ENCODE measurements at regions not wholly inside any gene's neighbourhood (a gene's known extent, or its start where the extent isn't known, plus 50 kb on each side); places are given as distances from the start of the nearest gene placed in this dataset.
"Not testable (repeated sequence)": the region's sequence is repeated elsewhere in the genome, so short reads cannot be mapped to it uniquely, and the experiment has no call there.

- no peak for DNase-seq
Measured at GRCh38 chr5:147084702-147085101, 150.1 kb upstream of the STK32A start.

DNA sequence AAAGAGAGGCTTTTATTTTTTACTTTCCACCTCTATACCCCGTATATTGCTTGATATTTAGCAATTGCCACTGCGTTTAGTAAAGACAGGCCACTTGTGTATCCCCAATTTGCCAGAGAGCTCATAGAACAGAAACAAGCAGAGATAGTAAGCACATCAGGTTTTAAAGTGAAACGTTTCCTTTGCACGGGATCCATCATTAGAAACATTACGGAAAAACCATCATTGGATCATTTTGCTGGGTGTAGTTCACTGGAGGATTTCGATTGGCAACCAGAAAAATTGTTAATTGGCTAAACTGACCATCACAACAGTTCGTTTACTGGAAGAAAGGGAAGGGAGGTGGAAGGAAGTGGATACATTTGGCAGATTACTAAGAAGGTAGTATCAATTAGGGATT lies 149.4 kb upstream of the STK32A start:
- DNase-seq, result no peak

GRCh38 chr5:147092044-147092443 lies 142.8 kb upstream of the STK32A start:
- DNase-seq, result no peak

GRCh38 chr5:147093138-147093537 lies 141.7 kb upstream of the STK32A start:
- DNase-seq, result no peak

- no peak for DNase-seq
Measured at GRCh38 chr5:147095740-147096139, 139.1 kb upstream of the STK32A start.

DNA sequence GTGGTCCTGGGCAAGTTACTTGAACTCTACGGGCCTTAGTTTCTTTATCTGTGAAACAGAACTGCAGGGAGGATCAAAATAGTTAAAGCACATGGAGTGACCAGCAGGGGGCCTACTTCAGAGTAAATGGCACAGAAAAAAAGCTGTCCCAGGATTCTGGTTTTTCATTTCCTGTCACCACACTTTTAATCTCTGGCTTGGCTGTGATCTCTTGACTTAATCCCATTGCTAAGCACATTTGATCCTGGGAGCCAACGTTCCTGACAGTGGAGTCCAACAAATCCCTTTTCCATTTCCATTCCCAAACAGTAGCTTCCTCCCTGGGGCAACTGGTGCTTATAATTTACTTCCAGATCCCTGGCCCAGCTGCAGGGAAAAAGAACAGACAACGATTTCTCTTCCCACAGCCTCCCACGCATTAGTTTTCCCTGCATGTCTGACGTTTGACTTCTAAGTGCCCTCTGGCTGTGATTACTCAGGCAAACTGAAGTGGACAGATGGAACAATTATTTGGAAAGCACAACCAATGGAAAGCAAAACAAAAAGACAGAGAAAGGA lies 136.5 kb upstream of the STK32A start:
- no peak for DNase-seq

DNA sequence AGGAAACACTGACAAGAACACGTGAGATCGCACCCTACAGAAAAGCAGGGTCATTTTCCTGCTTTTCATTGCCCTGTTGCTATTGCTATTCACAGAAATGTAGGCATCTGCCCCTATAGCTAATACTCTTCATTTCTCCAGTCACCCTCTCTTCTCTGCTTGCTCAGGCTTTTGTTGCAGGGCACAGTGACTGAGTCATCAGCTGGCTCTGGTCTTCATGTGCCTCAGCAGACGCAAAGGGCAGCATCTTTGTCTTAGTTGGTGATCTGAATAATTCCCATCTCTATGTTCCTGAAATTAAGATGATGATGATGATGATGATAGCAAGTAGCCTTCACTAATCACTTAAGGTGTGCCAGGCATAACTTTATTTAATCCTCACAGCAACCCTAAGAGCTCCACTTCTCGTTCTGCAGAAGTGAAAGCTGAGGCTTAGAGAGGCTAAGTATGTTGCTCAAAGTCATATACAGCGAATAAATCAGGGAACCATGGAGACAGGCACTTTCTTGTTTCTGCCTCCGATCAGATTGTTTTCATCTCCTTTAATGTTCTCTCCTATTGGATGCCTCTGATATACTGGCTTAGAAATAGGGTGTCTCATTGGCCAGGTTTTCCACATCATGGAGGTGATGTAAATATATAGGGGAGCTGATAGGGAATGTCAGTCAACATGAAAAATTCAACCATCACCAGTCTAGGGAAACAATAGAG lies 133.0 kb upstream of the STK32A start:
- DNase-seq, result no peak

GRCh38 chr5:147112899-147113298 lies 121.9 kb upstream of the STK32A start:
- DNase-seq, result no peak

DNA sequence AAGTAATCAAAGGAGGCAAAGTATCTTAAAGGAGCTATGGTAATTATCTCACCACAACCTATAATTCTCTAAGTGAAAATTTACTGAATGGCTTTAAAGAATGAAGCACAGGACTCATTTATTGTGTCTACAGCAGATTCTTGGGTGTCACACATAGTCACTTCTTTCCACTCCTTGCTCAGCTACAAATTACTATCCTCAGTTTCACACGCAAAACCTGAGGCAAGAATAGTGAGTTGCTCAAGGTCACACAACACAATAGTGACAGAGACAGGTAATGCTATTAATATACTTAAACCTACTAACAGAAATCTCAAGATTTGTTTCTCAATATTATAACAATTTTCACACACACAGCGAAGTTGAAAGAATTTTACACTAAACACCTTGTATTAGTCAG lies 120.9 kb upstream of the STK32A start:
- no peak for DNase-seq

GRCh38 chr5:147139759-147140158 lies 95.1 kb upstream of the STK32A start:
- DNase-seq, result not testable (repeated sequence)

DNA sequence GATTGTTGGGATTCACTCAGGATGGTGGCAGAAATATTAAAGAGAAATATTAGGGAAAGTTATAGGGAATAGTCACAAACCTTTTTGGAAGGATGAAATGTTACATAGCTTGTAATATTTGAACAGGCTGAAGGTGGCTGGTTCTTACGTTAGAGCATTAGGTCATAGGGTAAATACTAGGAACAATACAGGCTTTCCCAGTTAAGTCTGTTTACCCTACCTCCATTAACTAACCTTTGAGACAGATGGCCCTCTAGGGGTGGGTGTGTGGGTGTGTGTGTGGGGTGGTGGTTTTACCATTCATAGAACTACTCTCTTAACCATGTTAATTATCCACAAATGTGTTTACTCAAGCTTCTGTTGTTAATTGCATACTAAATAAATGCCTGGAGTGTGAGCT lies 94.3 kb upstream of the STK32A start:
- no peak for DNase-seq

- not testable (repeated sequence) for DNase-seq
Measured at GRCh38 chr5:147141580-147141979, 93.2 kb upstream of the STK32A start.

- no peak for DNase-seq
Measured at GRCh38 chr5:147143215-147143614, 91.6 kb upstream of the STK32A start.

DNA sequence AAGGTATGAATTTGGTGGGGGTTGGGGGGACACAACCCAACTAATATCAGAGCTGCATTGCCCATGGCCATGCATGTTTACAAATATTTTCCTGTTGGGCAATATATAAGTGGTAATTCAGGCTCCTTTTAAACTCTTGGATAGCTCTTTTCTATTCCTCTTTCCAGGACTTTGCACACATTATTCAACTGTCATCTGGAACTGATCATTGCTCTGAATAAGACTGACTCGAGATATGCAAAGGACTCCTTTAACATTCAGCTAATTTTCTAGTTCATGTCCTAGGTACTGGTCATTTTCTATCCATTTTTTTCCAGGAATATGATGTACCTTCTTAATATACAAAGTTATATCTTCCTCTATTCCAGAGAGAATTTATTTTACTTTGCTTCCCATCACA lies 89.5 kb upstream of the STK32A start:
- no peak for DNase-seq

GRCh38 chr5:147148715-147149114 lies 86.1 kb upstream of the STK32A start:
- DNase-seq, result no peak

DNA sequence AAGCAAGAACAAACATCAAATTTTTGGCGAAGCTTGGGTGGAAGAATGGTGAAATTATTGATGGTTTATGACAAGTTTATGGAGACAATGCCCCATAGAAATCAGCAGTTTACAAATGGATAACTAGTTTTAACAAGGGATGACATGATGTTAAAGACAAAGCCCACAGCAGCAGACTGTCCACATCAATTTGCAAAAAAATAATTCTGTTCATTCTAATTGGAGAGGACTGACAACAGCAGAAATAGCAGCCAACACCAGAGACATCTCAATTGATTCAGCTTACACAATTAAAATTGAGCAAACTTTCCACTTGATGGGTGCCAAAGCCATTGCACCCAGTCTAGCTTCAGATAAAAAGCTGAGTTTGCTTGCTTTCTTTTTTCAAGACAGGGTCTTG lies 82.7 kb upstream of the STK32A start:
- no peak for DNase-seq

- DNase-seq, result no peak
Measured at GRCh38 chr5:147154809-147155208, 80.0 kb upstream of the STK32A start.

DNA sequence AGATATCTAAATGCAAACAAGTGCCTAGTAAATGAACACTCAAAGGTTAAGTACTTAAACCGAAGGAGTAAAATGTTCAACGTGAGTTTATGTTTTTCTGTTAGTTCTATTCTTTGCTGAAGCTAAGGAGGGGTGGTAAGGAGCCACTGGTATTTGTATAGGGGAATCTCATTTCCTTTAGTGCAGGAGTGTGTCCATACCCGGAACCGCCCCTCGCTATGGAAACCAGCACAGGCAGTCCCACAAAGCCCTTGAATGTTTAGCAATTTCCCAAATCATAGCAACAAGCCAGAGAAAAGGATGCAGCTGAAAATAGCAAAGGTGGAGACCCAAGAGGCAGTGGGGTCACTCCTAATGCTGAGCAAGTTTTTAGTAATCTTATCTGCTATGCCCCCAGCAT lies 78.8 kb upstream of the STK32A start:
- DNase-seq, result no peak

GRCh38 chr5:147160902-147161700 lies 73.7 kb upstream of the STK32A start:
- DNase-seq, result no peak

DNA sequence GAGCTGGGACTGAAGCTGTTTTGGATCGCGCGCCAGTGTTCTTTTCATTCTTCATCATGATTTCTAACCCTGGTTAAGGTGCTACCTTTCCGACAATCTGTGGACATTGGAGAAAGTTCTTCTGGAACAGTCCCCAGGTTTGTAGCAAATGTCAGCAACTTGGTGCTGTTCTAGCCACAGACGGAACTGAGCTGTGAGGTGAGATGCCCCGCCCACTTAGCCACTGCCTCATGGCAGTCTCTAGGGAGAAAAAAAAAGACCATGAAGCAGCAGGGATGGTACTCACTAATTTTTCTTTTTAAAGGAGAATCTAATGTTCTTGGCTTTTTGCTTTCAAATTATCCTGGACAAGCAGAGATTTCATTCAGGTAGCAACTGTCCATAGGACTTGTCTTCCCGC lies 72.1 kb upstream of the STK32A start:
- no peak for DNase-seq

- no peak for DNase-seq
Measured at GRCh38 chr5:147167529-147167928, 67.3 kb upstream of the STK32A start.

- DNase-seq, result no peak
Measured at GRCh38 chr5:147168578-147169327, 66.1 kb upstream of the STK32A start.

GRCh38 chr5:147169399-147169798 lies 65.4 kb upstream of the STK32A start:
- DNase-seq, result no peak

DNA sequence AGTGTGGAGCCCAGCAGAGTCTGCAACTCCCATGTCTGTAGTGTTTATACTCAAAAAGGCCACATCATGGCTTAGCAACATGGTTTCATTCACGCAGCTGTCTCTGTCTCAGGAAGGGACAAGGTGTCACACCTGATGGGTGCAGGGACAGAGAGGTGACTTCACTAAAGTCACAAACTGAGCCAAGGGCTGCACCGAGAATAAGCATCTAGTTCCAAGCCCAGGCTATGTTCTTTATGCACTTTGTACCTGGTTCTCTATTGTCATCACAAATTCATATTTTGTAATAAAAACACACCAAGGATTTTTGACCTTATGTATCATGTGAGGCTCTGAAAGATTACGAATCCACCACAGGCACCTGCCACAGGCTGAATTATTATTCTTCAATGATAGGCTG lies 64.9 kb upstream of the STK32A start:
- no peak for DNase-seq
